ENCODE measurements at regions not wholly inside any gene's neighbourhood (a gene's known extent, or its start where the extent isn't known, plus 50 kb on each side); places are given as distances from the start of the nearest gene placed in this dataset.

GRCh38 chr3:197428952-197429351, 126.8 kb downstream of the BDH1 start:
- 62 to 69% methylated on average over 7 of the region's 7 CpGs for WGBS, 2 experiments (ENCODE audit: low coverage in 1 of 2, low lambda C conversion rate in 2 of 2, missing lambda C conversion rate in 2 of 2)
- no peaks in the 10 kb centered on the region for H3K9me2 ChIP-seq (ENCODE audit: insufficient read depth)
- H3K4me1 ChIP-seq (ENCODE audit: insufficient read depth), result peaks cover 26% of the 10 kb centered on the region
- peaks cover 2% of the 10 kb centered on the region for H3K27me3 ChIP-seq (replicated peaks; ENCODE audit: insufficient read depth)
- peak overlapping the region; percentile 78; the same call in 1 of the 2 replicates for H2AFZ ChIP-seq
- no peak overlapping the region for H3K4me3 ChIP-seq
- no peak for DNase-seq
- H3K9me3 ChIP-seq (ENCODE audit: low read depth), result no peaks in the 10 kb centered on the region
- H3K9ac ChIP-seq, result no peak overlapping the region
- no peak overlapping the region for H3K27ac ChIP-seq
- no peaks in the 10 kb centered on the region for H3K36me3 ChIP-seq (ENCODE audit: low read depth)
- TF ChIP-seq EZH2 (IDR thresholded peaks at IDR 0.05; ENCODE audit: insufficient read depth, poor library complexity, severe bottlenecking) (no peak), EZH2phosphoT487 (IDR thresholded peaks at IDR 0.05; ENCODE audit: insufficient read depth, low read depth) (no peak)
- peak overlapping the region; percentile 16 for H3K4me2 ChIP-seq (ENCODE audit: unreplicated experiment)
- H3F3A ChIP-seq (ENCODE audit: insufficient read depth), result peaks cover 11% of the 10 kb centered on the region
- in situ Hi-C loops (cut with MboI), result no loop called here
- no peaks in the 10 kb centered on the region for H4K20me1 ChIP-seq (ENCODE audit: insufficient read depth)
- no peaks in the 10 kb centered on the region for H3K79me2 ChIP-seq (ENCODE audit: insufficient read depth)

DNA sequence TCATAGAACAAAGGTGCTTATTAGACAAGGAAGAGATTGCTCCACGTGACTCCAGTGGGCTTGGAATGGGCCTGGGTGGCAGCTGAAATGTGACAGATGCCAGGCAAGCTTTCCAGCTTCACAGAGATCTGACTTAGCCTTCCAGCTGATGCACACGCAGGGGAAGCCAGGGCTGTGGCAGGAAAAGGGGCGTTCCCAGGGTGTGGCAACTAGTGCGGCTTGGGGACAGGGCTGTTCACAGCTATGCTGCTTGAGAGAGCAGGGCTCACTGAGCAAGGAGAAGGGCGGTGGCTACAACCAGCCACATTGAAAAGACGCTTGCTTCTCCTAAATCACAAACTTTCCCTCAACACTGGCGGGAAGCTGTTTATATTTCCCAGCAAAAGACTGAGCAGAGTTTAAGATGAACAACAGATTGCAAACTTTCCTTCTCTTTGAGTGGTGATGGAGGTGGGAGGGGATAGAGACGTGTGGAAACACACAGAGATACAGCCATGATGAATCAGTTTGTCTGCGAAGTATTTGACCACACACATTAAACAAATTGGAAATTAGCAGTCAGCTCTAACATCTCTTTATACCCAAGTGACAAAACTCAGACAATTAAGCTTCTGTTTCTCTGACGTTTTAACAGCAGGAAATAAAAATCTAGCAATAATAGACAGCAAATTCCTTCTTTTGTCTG, 127.5 kb downstream of the BDH1 start:
- in situ Hi-C loops (cut with MboI), result no loop called here
- Histone ChIP-seq H2AFZ (peak overlapping the region; percentile 78), H3K9ac (no peak overlapping the region), H3K27me3 (replicated peaks; ENCODE audit: insufficient read depth) (peaks cover 5% of the 10 kb centered on the region; the same call in 1 of the 2 replicates), H3K4me2 (ENCODE audit: unreplicated experiment) (peak overlapping the region; percentile 16), H3K4me1 (ENCODE audit: insufficient read depth) (peaks cover 26% of the 10 kb centered on the region), H3K9me3 (ENCODE audit: low read depth) (no peaks in the 10 kb centered on the region), H3F3A (ENCODE audit: insufficient read depth) (peaks cover 11% of the 10 kb centered on the region), H4K20me1 (ENCODE audit: insufficient read depth) (no peaks in the 10 kb centered on the region), H3K9me2 (ENCODE audit: insufficient read depth) (no peaks in the 10 kb centered on the region), H3K36me3 (ENCODE audit: low read depth) (no peaks in the 10 kb centered on the region), H3K79me2 (ENCODE audit: insufficient read depth) (no peaks in the 10 kb centered on the region), H3K4me3 (peak overlapping the region; percentile 44), H3K27ac (peak overlapping the region; percentile 27; the same call in 1 of the 2 replicates)
- peak; percentile 76 for DNase-seq
- 13% methylated on average over 10 of the region's 10 CpGs for WGBS, 2 experiments (ENCODE audit: low coverage in 1 of 2, low lambda C conversion rate in 2 of 2, missing lambda C conversion rate in 2 of 2)
- TF ChIP-seq EZH2phosphoT487 (IDR thresholded peaks at IDR 0.05; ENCODE audit: insufficient read depth, low read depth), result no peak
- TF ChIP-seq EZH2 (IDR thresholded peaks at IDR 0.05; ENCODE audit: insufficient read depth, poor library complexity, severe bottlenecking), result no peak

DNA sequence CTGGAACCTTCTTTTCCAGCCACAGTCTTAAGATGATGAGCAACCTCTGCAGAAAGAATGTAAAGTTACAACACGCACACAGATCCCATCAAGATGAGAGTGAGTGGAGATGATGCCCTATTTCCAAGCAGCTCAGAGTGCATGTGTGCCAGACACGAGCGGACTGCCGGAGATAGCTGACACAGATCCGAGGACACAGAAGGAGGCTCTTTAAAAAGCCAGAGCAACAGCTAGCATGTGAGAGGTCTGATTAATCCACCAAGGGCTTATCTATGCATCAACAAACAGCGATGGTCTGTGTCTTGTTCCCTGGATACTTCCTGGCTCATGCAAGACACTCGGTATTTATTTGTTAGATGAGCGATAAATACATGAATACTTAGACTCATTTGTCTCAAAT, 128.6 kb upstream of the DLG1 start:
- peaks cover 7% of the 10 kb centered on the region; the same call in 1 of the 2 replicates for H3K27me3 ChIP-seq (replicated peaks; ENCODE audit: insufficient read depth)
- in situ Hi-C loops (cut with MboI), result no loop called here
- no peak overlapping the region for H3K4me3 ChIP-seq
- no peak for DNase-seq
- H3K9me2 ChIP-seq (ENCODE audit: insufficient read depth), result no peaks in the 10 kb centered on the region
- H3K79me2 ChIP-seq (ENCODE audit: insufficient read depth), result no peaks in the 10 kb centered on the region
- peaks cover 11% of the 10 kb centered on the region for H3F3A ChIP-seq (ENCODE audit: insufficient read depth)
- no peak for TF ChIP-seq EZH2 (IDR thresholded peaks at IDR 0.05; ENCODE audit: insufficient read depth, poor library complexity, severe bottlenecking)
- no peaks in the 10 kb centered on the region for H3K36me3 ChIP-seq (ENCODE audit: low read depth)
- H3K4me1 ChIP-seq (ENCODE audit: insufficient read depth), result peaks cover 22% of the 10 kb centered on the region
- H2AFZ ChIP-seq, result no peak overlapping the region
- H3K27ac ChIP-seq, result no peak overlapping the region
- H3K9me3 ChIP-seq (ENCODE audit: low read depth), result no peaks in the 10 kb centered on the region
- 92 to 98% methylated on average over 8 of the region's 8 CpGs for WGBS, 2 experiments (ENCODE audit: low coverage in 1 of 2, low lambda C conversion rate in 2 of 2, missing lambda C conversion rate in 2 of 2)
- H3K9ac ChIP-seq, result no peak overlapping the region
- H4K20me1 ChIP-seq (ENCODE audit: insufficient read depth), result no peaks in the 10 kb centered on the region
- H3K4me2 ChIP-seq (ENCODE audit: unreplicated experiment), result no peak overlapping the region

- DNase-seq, result no peak
- no peaks in the 10 kb centered on the region for H4K20me1 ChIP-seq (ENCODE audit: insufficient read depth)
Measured at GRCh38 chr3:197426121-197426566, 127.7 kb upstream of the DLG1 start.

More at GRCh38 chr3:197426121-197426566, 127.7 kb upstream of the DLG1 start:
- Histone ChIP-seq H3K4me2 (ENCODE audit: unreplicated experiment) (no peak overlapping the region), H3K9ac (no peak overlapping the region), H3K9me2 (ENCODE audit: insufficient read depth) (no peaks in the 10 kb centered on the region), H3K27ac (no peak overlapping the region), H3K79me2 (ENCODE audit: insufficient read depth) (no peaks in the 10 kb centered on the region), H3K27me3 (replicated peaks; ENCODE audit: insufficient read depth) (peaks cover 7% of the 10 kb centered on the region; the same call in 1 of the 2 replicates), H3K4me3 (no peak overlapping the region), H2AFZ (no peak overlapping the region), H3K36me3 (ENCODE audit: low read depth) (no peaks in the 10 kb centered on the region), H3K9me3 (ENCODE audit: low read depth) (no peaks in the 10 kb centered on the region), H3K4me1 (ENCODE audit: insufficient read depth) (peaks cover 18% of the 10 kb centered on the region), H3F3A (ENCODE audit: insufficient read depth) (peaks cover 7% of the 10 kb centered on the region)
- TF ChIP-seq EZH2 (IDR thresholded peaks at IDR 0.05; ENCODE audit: insufficient read depth, poor library complexity, severe bottlenecking) (no peak), EZH2phosphoT487 (IDR thresholded peaks at IDR 0.05; ENCODE audit: insufficient read depth, low read depth) (no peak)
- in situ Hi-C loops (cut with MboI), result no loop called here
- 90% methylated on average over 6 of the region's 6 CpGs for WGBS, 2 experiments (ENCODE audit: low coverage in 1 of 2, low lambda C conversion rate in 2 of 2, missing lambda C conversion rate in 2 of 2)
